K562 (cell line): ENCODE measurements at regions not wholly inside any gene's neighbourhood (a gene's known extent, or its start where the extent isn't known, plus 50 kb on each side); places are given as distances from the start of the nearest gene placed in this dataset.
A peak's percentile ranks its signal among the peaks of the same experiment; 100 is the strongest.

Source experiments
- ATAC-seq: fragments of 200-7000 bp; cut with Tn5 transposase; 3 replicates; pipeline ENCODE4 v1.9.1; 2020; ENCODE audit warnings: moderate library complexity
- BruUV-seq: library from RNA; stranded (reverse); fragments of 400-500 nt; replicated peaks from 2 replicates; lab custom pipeline; 2021; lab: Mats Ljungman, UMichigan
- CTCF ChIA-PET: fragments of 300-600 bp; formaldehyde crosslinking; extraction: SDS; loops from one replicate; lab custom pipeline; 2021; ENCODE audit warnings: low intra/inter-chr PET ratio; lab: Yijun Ruan, JAX
- POLR2A ChIA-PET: fragments of 300-600, 350-650 bp; sonication (Branson Sonifier 250); formaldehyde crosslinking; extraction: SDS; loops from one replicate; lab custom pipeline; 2021; ENCODE audit warnings: antibody characterized with exemption, inconsistent platforms; lab: Yijun Ruan, JAX
- DNase-seq, 4 experiments: peaks; one replicate each; pipeline versions ENCODE4 v3.0.0 to v3.0.0-alpha.2; 2011 to 2018; ENCODE audit warnings: low spot score in 3 of 4, mixed read lengths in 3 of 4; ENCODE audit errors: extremely low read depth in 1 of 4
- FAIRE-seq: peaks from 2 replicates; lab custom pipeline; 2011; peaks lifted over from hg19 to GRCh38; lab: Jason Lieb, UNC
- H2AFZ ChIP-seq: 2 replicates; pipeline ENCODE4 v1.6.0; 2011; ENCODE audit warnings: low read depth, low read length, control low read depth, inconsistent platforms
- H3K27ac ChIP-seq: fragments of 200-600 bp; 3 replicates; pipeline ENCODE4 v1.8.0; 2011; ENCODE audit warnings: low read depth, mild to moderate bottlenecking, control low read depth, inconsistent platforms, low read length, moderate library complexity, mixed read lengths; ENCODE audit errors: extremely low read depth
- H3K27me3 ChIP-seq, 2 experiments: fragments of 300-600 bp in 1 of 2; 2 replicates in 1 of 2; 3 replicates in 1 of 2; pipeline versions ENCODE4 v1.6.0 to v1.8.0; 2011; ENCODE audit warnings: inconsistent platforms in 2 of 2, low read length in 2 of 2, mild to moderate bottlenecking in 1 of 2, mixed read lengths in 1 of 2, moderate library complexity in 1 of 2; ENCODE audit not compliant: control insufficient read depth in 2 of 2, insufficient read depth in 2 of 2
- H3K36me3 ChIP-seq: fragments of 300-600 bp; 3 replicates; pipeline ENCODE4 v1.8.0; 2011; ENCODE audit warnings: mild to moderate bottlenecking, low read length, inconsistent platforms; ENCODE audit not compliant: control insufficient read depth, insufficient read depth
- H3K4me1 ChIP-seq, 2 experiments: fragments of 200-600 bp in 1 of 2; replicated peaks in 1 of 2; 2 replicates in 1 of 2; 3 replicates in 1 of 2; pipeline versions ENCODE4 v1.5.1 to v1.8.0; 2011; ENCODE audit warnings: inconsistent platforms in 2 of 2, low read length in 2 of 2, mild to moderate bottlenecking in 1 of 2, mixed read lengths in 1 of 2, moderate library complexity in 1 of 2; ENCODE audit not compliant: control insufficient read depth in 2 of 2, insufficient read depth in 2 of 2
- H3K4me2 ChIP-seq: 2 replicates; pipeline ENCODE4 v1.6.1; 2011; ENCODE audit warnings: low read length, control low read depth, inconsistent platforms, mixed read lengths; ENCODE audit not compliant: insufficient read depth
- H3K4me3 ChIP-seq: fragments of 200-600 bp; sonication (generic), shearing (Covaris generic); 2 replicates; pipeline ENCODE4 v1.5.1; 2016; ENCODE audit warnings: control low read depth, inconsistent platforms
- H3K79me2 ChIP-seq: fragments of 200-600 bp; 3 replicates; pipeline ENCODE4 v1.8.0; 2011; ENCODE audit warnings: low read length, inconsistent platforms; ENCODE audit not compliant: control insufficient read depth, insufficient read depth
- H3K9ac ChIP-seq, 2 experiments: 2 replicates each; pipeline versions ENCODE4 v1.6.0 to v1.6.1; 2011; ENCODE audit warnings: low read depth in 2 of 2, low read length in 2 of 2, control low read depth in 1 of 2, inconsistent platforms in 1 of 2, mild to moderate bottlenecking in 1 of 2, mixed read lengths in 1 of 2; ENCODE audit not compliant: insufficient read depth in 1 of 2
- H3K9me1 ChIP-seq: one replicate; pipeline ENCODE4 v1.6.0; 2011; ENCODE audit warnings: inconsistent platforms, mild to moderate bottlenecking, low read length, moderate library complexity; ENCODE audit not compliant: control insufficient read depth, insufficient read depth
- H3K9me3 ChIP-seq: replicated peaks from 2 replicates; pipeline ENCODE4 v1.5.1; 2011; ENCODE audit warnings: low read depth, low read length, inconsistent platforms; ENCODE audit not compliant: control insufficient read depth, insufficient read depth
- H4K20me1 ChIP-seq: replicated peaks from 2 replicates; pipeline ENCODE4 v1.6.1; 2011; ENCODE audit warnings: low read length, inconsistent platforms, mixed read lengths; ENCODE audit not compliant: control insufficient read depth, insufficient read depth
- CEBPB ChIP-seq: fragments of 450-650 bp; IDR thresholded peaks from 2 replicates; pipeline ENCODE4 v1.6.1; 2016; ENCODE audit warnings: missing genetic modification characterization, missing compliant biosample characterization
- CEBPG ChIP-seq, 3 experiments: fragments of 200-800 bp in 1 of 3; sonication (Bioruptor generic) in 1 of 3; sonication (generic) in 1 of 3; formaldehyde crosslinking in 1 of 3; IDR thresholded peaks in 2 of 3; conservative IDR thresholded peaks in 1 of 3; 2 replicates each; pipeline versions ENCODE4 v1.6.1 to v1.8.0; 2016 to 2022; ENCODE audit warnings: missing compliant biosample characterization in 2 of 3, missing genetic modification characterization in 2 of 3, mild to moderate bottlenecking in 1 of 3, missing genetic modification reagents in 1 of 3
- HES1 ChIP-seq: fragments of 450-650 bp; IDR thresholded peaks from 2 replicates; pipeline ENCODE4 v1.6.1; 2016; ENCODE audit warnings: low read depth, mild to moderate bottlenecking, moderate library complexity
- JUN ChIP-seq, 2 experiments: sonication (generic) in 1 of 2; formaldehyde crosslinking in 1 of 2; IDR thresholded peaks; 2 replicates each; pipeline versions ENCODE4 v1.6.1 to v1.8.0; 2012 to 2022; ENCODE audit warnings: borderline replicate concordance in 2 of 2, mild to moderate bottlenecking in 2 of 2, improper control_type of control experiment in 1 of 2, low read depth in 1 of 2, low read length in 1 of 2, missing genetic modification reagents in 1 of 2
- POLR2A ChIP-seq: fragments of 450-650 bp; conservative IDR thresholded peaks from 2 replicates; pipeline ENCODE4 v1.6.1; 2016
- STAT6 ChIP-seq: sonication (generic); formaldehyde crosslinking; IDR thresholded peaks from 2 replicates; pipeline ENCODE4 v1.8.1; 2023; ENCODE audit warnings: mild to moderate bottlenecking, missing genetic modification reagents
- TBP ChIP-seq: optimal IDR thresholded peaks from 2 replicates; pipeline ENCODE3; 2011; ENCODE audit warnings: low read depth, low read length, improper control_type of control experiment
- ZNF695 ChIP-seq: fragments of 450-650 bp; formaldehyde crosslinking; IDR thresholded peaks from 2 replicates; pipeline ENCODE4 v1.4.0; 2020; ENCODE audit warnings: mild to moderate bottlenecking, moderate library complexity
- WGBS: fragments of 100-300 bp; shearing (Covaris generic); methylation state at CpG from one replicate; pipeline ENCODE4 v1.1.6; 2016; ENCODE audit warnings: low coverage, mixed read lengths; ENCODE audit not compliant: insufficient coverage; ENCODE audit errors: missing lambda C conversion rate; 5-methylcytosine and 5-hydroxymethylcytosine counted together
- in situ Hi-C: fragments of 300-500 bp; cut with MboI; formaldehyde crosslinking; loops from 4 replicates; pipeline ENCODE4 v1.15.0; 2018; ENCODE audit warnings: inconsistent platforms, mixed read lengths
- intact Hi-C: fragments of 100-400 bp; cut with micrococcal nuclease; formaldehyde crosslinking; loops from 2 replicates; pipeline ENCODE4 v1.14.2; 2022

DNA sequence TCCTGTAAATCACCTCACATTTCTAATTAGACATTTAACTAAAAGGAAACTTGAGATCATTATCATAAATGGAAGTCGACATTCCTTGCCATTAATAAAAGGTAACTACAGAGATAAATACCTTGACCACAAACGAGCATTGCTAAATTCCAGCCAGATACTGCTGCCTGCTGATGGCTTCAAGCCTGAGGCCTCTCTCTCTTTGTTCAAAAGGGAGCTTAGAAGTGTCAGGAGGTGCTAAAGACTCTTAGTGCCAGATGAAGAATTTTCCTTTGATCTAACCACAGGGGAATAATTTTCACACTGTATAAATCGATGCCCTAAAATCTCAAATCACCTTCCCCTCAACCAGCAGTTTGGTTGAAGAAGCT lies 248.2 kb upstream of the PMEPA1 start (continued):
- TF ChIP-seq JUN (IDR thresholded peaks at IDR 0.05; ENCODE audit: borderline replicate concordance, low read depth, low read length), result no peak
- TF ChIP-seq JUN (CRISPR knock-in tag; IDR thresholded peaks at IDR 0.05; ENCODE audit: borderline replicate concordance), result no peak
- no peak for TF ChIP-seq TBP

- Histone ChIP-seq H3K79me2 (no peaks in the 10 kb centered on the region), H3K4me3 (no peak overlapping the region), H4K20me1 (no peaks in the 10 kb centered on the region), H2AFZ (no peak overlapping the region), H3K4me2 (no peak overlapping the region), H3K36me3 (no peaks in the 10 kb centered on the region), H3K9me1 (no peaks in the 10 kb centered on the region), H3K4me1 (no peaks in the 10 kb centered on the region), H3K27ac (no peak overlapping the region), H3K9me3 (no peaks in the 10 kb centered on the region), H3K9ac (no peak overlapping the region), H3K27me3 (peaks cover 4 to 36% of the 10 kb centered on the region in 2 experiments; a peak in 3 of 5 replicates)
- FAIRE-seq (no peak), DNase-seq (no peak), ATAC-seq (no peak)
- in situ Hi-C loops (no loop called here), intact Hi-C loops (no loop called here)
- ChIA-PET POLR2A (interaction anchor here (1.5 kb wide), 1 partner anchor 9 kb away, joined by 3 read pairs; no protein-coding TSS in a partner anchor), CTCF (no interaction called here)
- BruUV-seq, result no TSS peak
- TF ChIP-seq STAT6 (CRISPR knock-in tag) (no peak), HES1 (no peak), CEBPG (CRISPR knock-in tag; IDR thresholded peaks at IDR 0.05) (no peak), CEBPG (tag; conservative IDR thresholded peaks at IDR 0.05 in 1 of 2, IDR thresholded peaks at IDR 0.05 in 1 of 2) (peak in 1 of 2 experiments; percentile 68; a peak in 1 of 4 replicates), POLR2A (no peak), ZNF695 (CRISPR knock-in tag) (no peak), CEBPB (tag) (peak; percentile 51; the same call in 1 of the 2 replicates)
- 3% methylated on average over 10 of the region's 10 CpGs for WGBS
Observed at GRCh38 chr20:57957411-57958049, 247.7 kb upstream of the PMEPA1 start.
